ENCODE measurements at regions not wholly inside any gene's neighbourhood (a gene's known extent, or its start where the extent isn't known, plus 50 kb on each side); places are given as distances from the start of the nearest gene placed in this dataset.

DNA sequence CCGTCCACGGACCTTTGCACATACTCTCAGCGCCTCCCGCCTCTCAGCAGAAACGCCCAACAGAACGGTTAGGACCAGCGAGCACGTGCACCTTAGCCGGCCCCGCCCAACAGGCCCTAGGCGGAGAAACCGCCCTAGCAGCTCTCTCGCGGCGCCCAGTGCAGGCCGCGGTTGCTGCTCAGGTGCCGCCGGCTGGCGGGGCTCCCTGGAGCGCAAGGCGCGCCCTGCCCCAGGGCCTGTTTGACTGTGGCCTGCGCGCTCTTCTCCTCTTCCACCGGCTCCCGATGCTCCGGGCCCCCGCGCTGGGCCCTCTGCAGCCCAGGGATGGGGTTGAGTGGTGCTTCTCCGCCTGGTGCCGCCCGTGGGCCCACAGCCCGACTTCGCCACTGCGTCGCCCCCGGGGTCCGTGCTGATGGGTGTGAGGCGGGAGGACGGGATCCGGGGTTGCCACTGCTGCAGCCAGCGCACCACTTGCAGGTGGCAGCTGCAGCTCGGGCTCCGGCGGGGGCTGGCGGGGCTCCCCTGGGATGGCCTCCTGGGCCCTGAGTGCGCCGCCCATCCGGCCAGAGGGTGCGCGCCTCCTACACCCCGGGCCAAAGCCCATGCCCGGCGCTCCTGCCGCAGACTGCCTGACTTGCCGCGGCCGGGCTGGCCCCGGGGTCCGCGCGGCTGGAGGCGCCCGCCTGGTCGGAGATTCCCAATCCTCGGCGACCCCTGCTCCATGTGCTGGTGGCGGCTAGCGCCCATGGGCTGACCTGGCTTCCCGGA is 1889.4 kb upstream of the CDH9 start:
- no peak for TF ChIP-seq POLR2A (IDR thresholded peaks at IDR 0.05)
- TF ChIP-seq, protein P1, sequence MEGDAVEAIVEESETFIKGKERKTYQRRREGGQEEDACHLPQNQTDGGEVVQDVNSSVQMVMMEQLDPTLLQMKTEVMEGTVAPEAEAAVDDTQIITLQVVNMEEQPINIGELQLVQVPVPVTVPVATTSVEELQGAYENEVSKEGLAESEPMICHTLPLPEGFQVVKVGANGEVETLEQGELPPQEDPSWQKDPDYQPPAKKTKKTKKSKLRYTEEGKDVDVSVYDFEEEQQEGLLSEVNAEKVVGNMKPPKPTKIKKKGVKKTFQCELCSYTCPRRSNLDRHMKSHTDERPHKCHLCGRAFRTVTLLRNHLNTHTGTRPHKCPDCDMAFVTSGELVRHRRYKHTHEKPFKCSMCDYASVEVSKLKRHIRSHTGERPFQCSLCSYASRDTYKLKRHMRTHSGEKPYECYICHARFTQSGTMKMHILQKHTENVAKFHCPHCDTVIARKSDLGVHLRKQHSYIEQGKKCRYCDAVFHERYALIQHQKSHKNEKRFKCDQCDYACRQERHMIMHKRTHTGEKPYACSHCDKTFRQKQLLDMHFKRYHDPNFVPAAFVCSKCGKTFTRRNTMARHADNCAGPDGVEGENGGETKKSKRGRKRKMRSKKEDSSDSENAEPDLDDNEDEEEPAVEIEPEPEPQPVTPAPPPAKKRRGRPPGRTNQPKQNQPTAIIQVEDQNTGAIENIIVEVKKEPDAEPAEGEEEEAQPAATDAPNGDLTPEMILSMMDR (IDR thresholded peaks at IDR 0.05) = no peak

Data from Peyer's patch (tissue), 4 donors.